ENCODE measurements at regions not wholly inside any gene's neighbourhood (a gene's known extent, or its start where the extent isn't known, plus 50 kb on each side); places are given as distances from the start of the nearest gene placed in this dataset.

DNA sequence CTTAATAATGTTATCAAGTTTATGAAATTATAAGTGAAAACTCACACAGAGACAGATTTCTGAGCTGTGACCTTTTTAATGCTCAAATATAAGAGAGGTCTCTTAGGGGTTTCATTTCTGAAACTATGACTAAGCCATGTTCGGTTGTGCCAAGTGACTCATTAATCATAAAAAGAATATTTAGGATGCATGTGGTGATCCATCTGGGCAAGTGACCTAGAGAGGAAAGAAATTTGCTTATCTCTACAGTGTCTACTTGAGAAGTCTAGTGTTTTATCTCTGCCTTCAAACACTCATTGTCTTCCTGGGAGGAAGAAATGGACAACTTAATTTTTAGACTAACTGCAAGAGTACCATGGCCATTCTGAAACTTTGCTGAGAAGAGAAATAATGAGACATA is 545.3 kb upstream of the GRID2 start:
- TF ChIP-seq, protein P1, sequence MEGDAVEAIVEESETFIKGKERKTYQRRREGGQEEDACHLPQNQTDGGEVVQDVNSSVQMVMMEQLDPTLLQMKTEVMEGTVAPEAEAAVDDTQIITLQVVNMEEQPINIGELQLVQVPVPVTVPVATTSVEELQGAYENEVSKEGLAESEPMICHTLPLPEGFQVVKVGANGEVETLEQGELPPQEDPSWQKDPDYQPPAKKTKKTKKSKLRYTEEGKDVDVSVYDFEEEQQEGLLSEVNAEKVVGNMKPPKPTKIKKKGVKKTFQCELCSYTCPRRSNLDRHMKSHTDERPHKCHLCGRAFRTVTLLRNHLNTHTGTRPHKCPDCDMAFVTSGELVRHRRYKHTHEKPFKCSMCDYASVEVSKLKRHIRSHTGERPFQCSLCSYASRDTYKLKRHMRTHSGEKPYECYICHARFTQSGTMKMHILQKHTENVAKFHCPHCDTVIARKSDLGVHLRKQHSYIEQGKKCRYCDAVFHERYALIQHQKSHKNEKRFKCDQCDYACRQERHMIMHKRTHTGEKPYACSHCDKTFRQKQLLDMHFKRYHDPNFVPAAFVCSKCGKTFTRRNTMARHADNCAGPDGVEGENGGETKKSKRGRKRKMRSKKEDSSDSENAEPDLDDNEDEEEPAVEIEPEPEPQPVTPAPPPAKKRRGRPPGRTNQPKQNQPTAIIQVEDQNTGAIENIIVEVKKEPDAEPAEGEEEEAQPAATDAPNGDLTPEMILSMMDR (IDR thresholded peaks at IDR 0.05; ENCODE audit: low read depth, low read length, missing input control): no peak
- TF ChIP-seq EGR1 (IDR thresholded peaks at IDR 0.05; ENCODE audit: low read depth in 2 of 2): no peak
- no peak for TF ChIP-seq RAD21 (IDR thresholded peaks at IDR 0.05)
- no peak for TF ChIP-seq ZBTB33 (IDR thresholded peaks at IDR 0.05)
- TF ChIP-seq JUND (IDR thresholded peaks at IDR 0.05): no peak
- TF ChIP-seq MAX (IDR thresholded peaks at IDR 0.05): no peak
- no peak for TF ChIP-seq HNF4G (IDR thresholded peaks at IDR 0.05)
- TF ChIP-seq REST (IDR thresholded peaks at IDR 0.05): no peak
- TF ChIP-seq TAF1 (conservative IDR thresholded peaks at IDR 0.05): no peak
- TF ChIP-seq NR2F2 (IDR thresholded peaks at IDR 0.05): no peak
- TF ChIP-seq ATF3 (IDR thresholded peaks at IDR 0.05): no peak
- TF ChIP-seq GABPA (IDR thresholded peaks at IDR 0.05 in 1 of 2, conservative IDR thresholded peaks at IDR 0.05 in 1 of 2): no peak
- no peak for TF ChIP-seq YY1 (IDR thresholded peaks at IDR 0.05)
